Calu3 (cell line): ENCODE measurements at regions not wholly inside any gene's neighbourhood (a gene's known extent, or its start where the extent isn't known, plus 50 kb on each side); places are given as distances from the start of the nearest gene placed in this dataset.
"Not testable (repeated sequence)": the region's sequence is repeated elsewhere in the genome, so short reads cannot be mapped to it uniquely, and the experiment has no call there.

Source experiments
- BruUV-seq: library from RNA; stranded (reverse); fragments of 400-500 nt; replicated peaks from 2 replicates; lab custom pipeline; 2021; lab: Mats Ljungman, UMichigan
- CTCF ChIA-PET: fragments of 300-600 bp; sonication (Branson Sonifier 250); formaldehyde crosslinking; loops from one replicate; lab custom pipeline; 2022; ENCODE audit warnings: antibody characterized with exemption; lab: Charles Lee
- DNase-seq: peaks from one replicate; pipeline ENCODE4 v3.0.0; 2022
- H3K27ac Mint-ChIP-seq: one replicate; pipeline ENCODE4 v1.8.0; 2022; ENCODE audit warnings: mixed read lengths; ENCODE audit not compliant: unreplicated experiment
- H3K27me3 Mint-ChIP-seq: one replicate; pipeline ENCODE4 v1.8.0; 2022; ENCODE audit warnings: mixed read lengths; ENCODE audit not compliant: unreplicated experiment
- H3K36me3 Mint-ChIP-seq: one replicate; pipeline ENCODE4 v1.8.0; 2022; ENCODE audit warnings: mild to moderate bottlenecking, moderate library complexity, mixed read lengths; ENCODE audit not compliant: insufficient read depth, unreplicated experiment
- H3K4me1 Mint-ChIP-seq: one replicate; pipeline ENCODE4 v1.8.0; 2022; ENCODE audit warnings: mild to moderate bottlenecking, low read depth, mixed read lengths; ENCODE audit not compliant: unreplicated experiment
- H3K4me3 Mint-ChIP-seq: one replicate; pipeline ENCODE4 v1.8.0; 2022; ENCODE audit warnings: mild to moderate bottlenecking, low read depth, moderate library complexity, mixed read lengths; ENCODE audit not compliant: unreplicated experiment
- H3K9me3 Mint-ChIP-seq: one replicate; pipeline ENCODE4 v1.8.0; 2022; ENCODE audit warnings: low read depth, mixed read lengths; ENCODE audit not compliant: unreplicated experiment
- CTCF ChIP-seq: fragments of 200-600 bp; IDR thresholded peaks from one replicate; pipeline ENCODE4 v1.8.0; 2022; ENCODE audit warnings: antibody characterized with exemption; ENCODE audit not compliant: unreplicated experiment
- intact Hi-C: fragments of 100-400 bp; cut with micrococcal nuclease; formaldehyde crosslinking; loops from one replicate; pipeline ENCODE4 v1.10.0; 2022; ENCODE audit not compliant: unreplicated experiment

GRCh38 chr3:130827486-130827885 is 66.4 kb upstream of the ATP2C1 start:
- Mint-ChIP-seq H3K27me3 (no peaks in the 10 kb centered on the region), H3K4me1 (peaks cover 34% of the 10 kb centered on the region), H3K27ac (no peak overlapping the region), H3K4me3 (no peak overlapping the region), H3K36me3 (no peaks in the 10 kb centered on the region), H3K9me3 (no peaks in the 10 kb centered on the region)
- intact Hi-C loops = no loop called here
- CTCF ChIA-PET = interaction anchor here (0.7 to 1.4 kb wide), 2 partner anchors 11 kb away, joined by 4 read pairs; no protein-coding TSS in a partner anchor
- no peak for TF ChIP-seq CTCF
- no peak for DNase-seq
- no TSS peak for BruUV-seq

- Mint-ChIP-seq H3K4me1 (peaks cover 31% of the 10 kb centered on the region), H3K27me3 (no peaks in the 10 kb centered on the region), H3K36me3 (no peaks in the 10 kb centered on the region), H3K27ac (no peak overlapping the region), H3K4me3 (no peak overlapping the region), H3K9me3 (no peaks in the 10 kb centered on the region)
- CTCF ChIA-PET = interaction anchor here (1.5 kb wide), 1 partner anchor 21 kb away, joined by 3 read pairs; no protein-coding TSS in a partner anchor
- intact Hi-C loops = no loop called here
- TF ChIP-seq CTCF = no peak
- no peak for DNase-seq
- BruUV-seq = no TSS peak
These were observed 64.6 kb upstream of the ATP2C1 start for GRCh38 chr3:130828948-130829947.

- no peak for DNase-seq
- no peaks in the 10 kb centered on the region for H3K27me3 Mint-ChIP-seq
- no peaks in the 10 kb centered on the region for H3K9me3 Mint-ChIP-seq
- H3K4me3 Mint-ChIP-seq = no peak overlapping the region
- intact Hi-C loops = no loop called here
- no peaks in the 10 kb centered on the region for H3K36me3 Mint-ChIP-seq
- no peak overlapping the region for H3K27ac Mint-ChIP-seq
- no TSS peak for BruUV-seq
- H3K4me1 Mint-ChIP-seq = peaks cover 12% of the 10 kb centered on the region
- CTCF ChIA-PET = no interaction called here
- TF ChIP-seq CTCF = no peak
These were observed 62.0 kb upstream of the ATP2C1 start for GRCh38 chr3:130831719-130832400.

- H3K4me3 Mint-ChIP-seq, intact Hi-C loops, H3K9me3 Mint-ChIP-seq, BruUV-seq, H3K27ac Mint-ChIP-seq, DNase-seq, CTCF ChIA-PET, H3K36me3 Mint-ChIP-seq, H3K27me3 Mint-ChIP-seq, H3K4me1 Mint-ChIP-seq: not testable (repeated sequence)
These were observed 61.5 kb upstream of the ATP2C1 start for GRCh38 chr3:130832401-130832746.
